ENCODE measurements at regions not wholly inside any gene's neighbourhood (a gene's known extent, or its start where the extent isn't known, plus 50 kb on each side); places are given as distances from the start of the nearest gene placed in this dataset.

- Mint-ChIP-seq H3K4me3 (ENCODE audit: unreplicated experiment) (no peak overlapping the region), H3K9me3 (ENCODE audit: unreplicated experiment) (no peaks in the 10 kb centered on the region), H3K4me1 (ENCODE audit: unreplicated experiment) (peaks cover 47% of the 10 kb centered on the region), H3K27ac (ENCODE audit: unreplicated experiment) (peak overlapping the region; percentile 72), H3K36me3 (ENCODE audit: unreplicated experiment) (no peaks in the 10 kb centered on the region), H3K27me3 (ENCODE audit: unreplicated experiment) (peaks cover 3% of the 10 kb centered on the region)
- no peak for DNase-seq (ENCODE audit: extremely low spot score, unreplicated experiment)
- no peak for TF ChIP-seq CTCF (IDR thresholded peaks at IDR 0.05)
These were observed 263.3 kb upstream of the PLET1 start for GRCh38 chr11:112523951-112524350.

DNA sequence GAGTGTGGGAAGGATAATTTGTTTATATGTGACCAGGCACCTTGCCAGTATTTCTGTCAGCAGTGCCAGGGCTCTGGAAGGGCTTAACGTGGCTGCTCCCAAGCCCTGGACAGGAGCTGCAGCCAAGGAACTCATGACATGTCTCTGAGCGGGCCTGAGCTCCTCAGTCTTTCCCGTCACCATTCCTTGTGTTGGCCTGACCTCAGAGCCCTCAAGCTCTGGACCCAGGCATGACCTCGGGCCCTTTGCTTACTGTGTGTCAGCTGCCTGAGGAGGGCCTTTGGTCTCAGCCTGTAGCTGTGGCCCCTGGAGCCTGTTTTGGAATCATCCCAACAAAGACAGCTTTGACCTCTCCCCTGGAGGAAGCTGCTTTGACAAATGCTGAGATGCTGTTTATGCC is 264.1 kb upstream of the PLET1 start:
- no peak for DNase-seq (ENCODE audit: extremely low spot score, unreplicated experiment)
- peak overlapping the region; percentile 72 for H3K27ac Mint-ChIP-seq (ENCODE audit: unreplicated experiment)
- H3K27me3 Mint-ChIP-seq (ENCODE audit: unreplicated experiment) = peaks cover 2% of the 10 kb centered on the region
- H3K9me3 Mint-ChIP-seq (ENCODE audit: unreplicated experiment) = no peaks in the 10 kb centered on the region
- no peak overlapping the region for H3K4me3 Mint-ChIP-seq (ENCODE audit: unreplicated experiment)
- peaks cover 47% of the 10 kb centered on the region for H3K4me1 Mint-ChIP-seq (ENCODE audit: unreplicated experiment)
- TF ChIP-seq CTCF (IDR thresholded peaks at IDR 0.05) = no peak
- H3K36me3 Mint-ChIP-seq (ENCODE audit: unreplicated experiment) = no peaks in the 10 kb centered on the region

- peak overlapping the region; percentile 72 for H3K27ac Mint-ChIP-seq (ENCODE audit: unreplicated experiment)
- H3K4me3 Mint-ChIP-seq (ENCODE audit: unreplicated experiment) = no peak overlapping the region
- no peaks in the 10 kb centered on the region for H3K27me3 Mint-ChIP-seq (ENCODE audit: unreplicated experiment)
- peaks cover 47% of the 10 kb centered on the region for H3K4me1 Mint-ChIP-seq (ENCODE audit: unreplicated experiment)
- no peak for TF ChIP-seq CTCF (IDR thresholded peaks at IDR 0.05)
- H3K36me3 Mint-ChIP-seq (ENCODE audit: unreplicated experiment) = no peaks in the 10 kb centered on the region
- H3K9me3 Mint-ChIP-seq (ENCODE audit: unreplicated experiment) = no peaks in the 10 kb centered on the region
- no peak for DNase-seq (ENCODE audit: extremely low spot score, unreplicated experiment)
These were observed 264.6 kb upstream of the PLET1 start for GRCh38 chr11:112525270-112525669.

DNA sequence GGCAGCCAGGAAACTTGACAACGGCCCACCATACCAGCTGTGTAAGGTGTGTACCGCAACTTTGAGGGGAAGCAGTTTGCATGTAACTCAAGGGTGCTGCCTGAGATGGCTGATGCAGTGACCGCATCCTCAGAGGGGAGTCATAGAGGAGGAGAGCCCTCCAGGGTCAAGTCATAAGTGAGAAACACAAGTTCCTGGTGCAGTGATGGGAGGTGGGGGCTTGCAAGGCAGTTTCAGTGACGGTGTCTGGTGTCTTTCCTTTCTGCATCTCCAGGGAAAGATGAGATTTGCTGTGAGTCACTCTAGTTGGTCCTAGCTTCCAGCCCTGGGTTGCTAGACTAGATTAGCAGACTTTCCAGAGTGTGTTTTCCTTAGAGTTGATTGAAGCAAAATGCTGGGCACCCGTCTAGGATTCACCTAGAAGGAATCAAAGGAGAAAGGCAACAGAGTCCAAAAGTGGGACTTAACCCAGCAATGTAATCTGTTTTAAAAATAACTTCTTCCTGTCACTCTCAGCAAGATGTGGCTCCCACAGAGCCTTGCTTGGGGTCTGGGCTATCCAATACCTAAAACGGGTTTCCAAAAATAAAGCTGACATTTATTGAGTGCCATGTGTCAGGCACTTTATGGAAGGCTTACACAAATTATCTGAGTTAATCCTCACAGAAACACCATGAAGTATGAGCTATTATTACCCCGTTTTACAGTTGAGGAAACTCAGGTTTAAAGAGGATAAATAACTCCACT is 265.4 kb upstream of the PLET1 start:
- Mint-ChIP-seq H3K27me3 (ENCODE audit: unreplicated experiment) (no peaks in the 10 kb centered on the region), H3K4me1 (ENCODE audit: unreplicated experiment) (peaks cover 47% of the 10 kb centered on the region), H3K4me3 (ENCODE audit: unreplicated experiment) (no peak overlapping the region), H3K36me3 (ENCODE audit: unreplicated experiment) (no peaks in the 10 kb centered on the region), H3K9me3 (ENCODE audit: unreplicated experiment) (no peaks in the 10 kb centered on the region), H3K27ac (ENCODE audit: unreplicated experiment) (peak overlapping the region; percentile 72)
- TF ChIP-seq CTCF (IDR thresholded peaks at IDR 0.05) = no peak
- no peak for DNase-seq (ENCODE audit: extremely low spot score, unreplicated experiment)

GRCh38 chr11:112526699-112527416 is 266.2 kb upstream of the PLET1 start:
- no peaks in the 10 kb centered on the region for H3K36me3 Mint-ChIP-seq (ENCODE audit: unreplicated experiment)
- H3K4me1 Mint-ChIP-seq (ENCODE audit: unreplicated experiment) = peaks cover 47% of the 10 kb centered on the region
- H3K4me3 Mint-ChIP-seq (ENCODE audit: unreplicated experiment) = no peak overlapping the region
- TF ChIP-seq CTCF (IDR thresholded peaks at IDR 0.05) = no peak
- no peaks in the 10 kb centered on the region for H3K27me3 Mint-ChIP-seq (ENCODE audit: unreplicated experiment)
- no peaks in the 10 kb centered on the region for H3K9me3 Mint-ChIP-seq (ENCODE audit: unreplicated experiment)
- H3K27ac Mint-ChIP-seq (ENCODE audit: unreplicated experiment) = no peak overlapping the region
- DNase-seq (ENCODE audit: extremely low spot score, unreplicated experiment) = no peak
